SK-N-SH (cell line): ENCODE measurements at regions not wholly inside any gene's neighbourhood (a gene's known extent, or its start where the extent isn't known, plus 50 kb on each side); places are given as distances from the start of the nearest gene placed in this dataset.

Experiments used
- CTCF ChIP-seq: fragments of 200-600 bp; sonication (generic); IDR thresholded peaks from 2 replicates; pipeline ENCODE4 v1.6.1; 2017; ENCODE audit warnings: antibody characterized with exemption, mild to moderate bottlenecking, moderate library complexity
- EP300 ChIP-seq, 2 experiments: IDR thresholded peaks; 2 replicates each; pipeline versions ENCODE4 v1.4.0 to v1.6.1; 2012; ENCODE audit warnings: borderline replicate concordance in 1 of 2, low read depth in 1 of 2, low read length in 1 of 2
- GABPA ChIP-seq: IDR thresholded peaks from 2 replicates; pipeline ENCODE4 v1.4.0; 2012; ENCODE audit warnings: low read depth, mild to moderate bottlenecking
- IRF3 ChIP-seq: fragments of 150-350 bp; IDR thresholded peaks from 2 replicates; pipeline ENCODE4 v1.6.1; 2016; ENCODE audit warnings: mild to moderate bottlenecking, low read depth, low read length
- MAX ChIP-seq: IDR thresholded peaks from 2 replicates; pipeline ENCODE4 v1.4.0; 2012; ENCODE audit warnings: low read depth
- POLR2AphosphoS5 ChIP-seq: IDR thresholded peaks from 2 replicates; pipeline ENCODE4 v1.6.1; 2012; ENCODE audit warnings: low read depth, low read length
- REST ChIP-seq: IDR thresholded peaks from 2 replicates; pipeline ENCODE4 v1.6.1; 2012; ENCODE audit warnings: mild to moderate bottlenecking, low read depth, low read length, moderate library complexity
- RXRA ChIP-seq: IDR thresholded peaks from 2 replicates; pipeline ENCODE4 v1.4.0; 2012; ENCODE audit warnings: low read depth, mild to moderate bottlenecking, borderline replicate concordance
- SMC3 ChIP-seq: IDR thresholded peaks from 2 replicates; pipeline ENCODE4 v1.6.1; 2012; ENCODE audit warnings: low read depth, low read length, improper control_type of control experiment
- TAF1 ChIP-seq: IDR thresholded peaks from 2 replicates; pipeline ENCODE4 v1.6.1; 2012; ENCODE audit warnings: low read depth, mild to moderate bottlenecking, low read length, moderate library complexity, borderline replicate concordance
- USF2 ChIP-seq: fragments of 150-350 bp; IDR thresholded peaks from 2 replicates; pipeline ENCODE4 v1.6.1; 2017; ENCODE audit warnings: antibody characterized with exemption, low read length, low read depth, borderline replicate concordance

GRCh38 chr2:146837857-146838256 lies 1007.0 kb upstream of the ACVR2A start:
- no peak for TF ChIP-seq CTCF
- TF ChIP-seq TAF1 = no peak
- TF ChIP-seq GABPA = no peak
- no peak for TF ChIP-seq POLR2AphosphoS5
- no peak for TF ChIP-seq MAX
- TF ChIP-seq EP300 (IDR thresholded peaks at IDR 0.05; ENCODE audit: borderline replicate concordance in 1 of 2, low read depth in 1 of 2, low read length in 1 of 2) = no peak
- TF ChIP-seq SMC3 = no peak
- TF ChIP-seq REST = no peak
- no peak for TF ChIP-seq IRF3
- TF ChIP-seq USF2 = no peak
- TF ChIP-seq RXRA = no peak
